ENCODE measurements at regions not wholly inside any gene's neighbourhood (a gene's known extent, or its start where the extent isn't known, plus 50 kb on each side); places are given as distances from the start of the nearest gene placed in this dataset.
"Not testable (repeated sequence)": the region's sequence is repeated elsewhere in the genome, so short reads cannot be mapped to it uniquely, and the experiment has no call there.

- Histone ChIP-seq H3K27ac (peak overlapping the region; percentile 72 to 77 (median 73)), H3K9me3 (no peaks in the 10 kb centered on the region), H3K36me3 (no peaks in the 10 kb centered on the region), H3K27me3 (no peaks in the 10 kb centered on the region), H3K4me3 (replicated peaks in 1 of 3) (no peak overlapping the region), H3K4me1 (peaks cover 33 to 36% of the 10 kb centered on the region in 2 donors)
- DNase-seq: no peak
- 97 to 99% methylated on average over 9 of the region's 9 CpGs for WGBS, 2 donors
- TF ChIP-seq, protein P1, sequence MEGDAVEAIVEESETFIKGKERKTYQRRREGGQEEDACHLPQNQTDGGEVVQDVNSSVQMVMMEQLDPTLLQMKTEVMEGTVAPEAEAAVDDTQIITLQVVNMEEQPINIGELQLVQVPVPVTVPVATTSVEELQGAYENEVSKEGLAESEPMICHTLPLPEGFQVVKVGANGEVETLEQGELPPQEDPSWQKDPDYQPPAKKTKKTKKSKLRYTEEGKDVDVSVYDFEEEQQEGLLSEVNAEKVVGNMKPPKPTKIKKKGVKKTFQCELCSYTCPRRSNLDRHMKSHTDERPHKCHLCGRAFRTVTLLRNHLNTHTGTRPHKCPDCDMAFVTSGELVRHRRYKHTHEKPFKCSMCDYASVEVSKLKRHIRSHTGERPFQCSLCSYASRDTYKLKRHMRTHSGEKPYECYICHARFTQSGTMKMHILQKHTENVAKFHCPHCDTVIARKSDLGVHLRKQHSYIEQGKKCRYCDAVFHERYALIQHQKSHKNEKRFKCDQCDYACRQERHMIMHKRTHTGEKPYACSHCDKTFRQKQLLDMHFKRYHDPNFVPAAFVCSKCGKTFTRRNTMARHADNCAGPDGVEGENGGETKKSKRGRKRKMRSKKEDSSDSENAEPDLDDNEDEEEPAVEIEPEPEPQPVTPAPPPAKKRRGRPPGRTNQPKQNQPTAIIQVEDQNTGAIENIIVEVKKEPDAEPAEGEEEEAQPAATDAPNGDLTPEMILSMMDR (IDR thresholded peaks at IDR 0.05): no peak
- TF ChIP-seq POLR2A (IDR thresholded peaks at IDR 0.05): no peak
- intact Hi-C loops (cut with DNase I): no loop called here
Measured at GRCh38 chr3:177804646-177805045, 607.4 kb upstream of the TBL1XR1 start.

DNA sequence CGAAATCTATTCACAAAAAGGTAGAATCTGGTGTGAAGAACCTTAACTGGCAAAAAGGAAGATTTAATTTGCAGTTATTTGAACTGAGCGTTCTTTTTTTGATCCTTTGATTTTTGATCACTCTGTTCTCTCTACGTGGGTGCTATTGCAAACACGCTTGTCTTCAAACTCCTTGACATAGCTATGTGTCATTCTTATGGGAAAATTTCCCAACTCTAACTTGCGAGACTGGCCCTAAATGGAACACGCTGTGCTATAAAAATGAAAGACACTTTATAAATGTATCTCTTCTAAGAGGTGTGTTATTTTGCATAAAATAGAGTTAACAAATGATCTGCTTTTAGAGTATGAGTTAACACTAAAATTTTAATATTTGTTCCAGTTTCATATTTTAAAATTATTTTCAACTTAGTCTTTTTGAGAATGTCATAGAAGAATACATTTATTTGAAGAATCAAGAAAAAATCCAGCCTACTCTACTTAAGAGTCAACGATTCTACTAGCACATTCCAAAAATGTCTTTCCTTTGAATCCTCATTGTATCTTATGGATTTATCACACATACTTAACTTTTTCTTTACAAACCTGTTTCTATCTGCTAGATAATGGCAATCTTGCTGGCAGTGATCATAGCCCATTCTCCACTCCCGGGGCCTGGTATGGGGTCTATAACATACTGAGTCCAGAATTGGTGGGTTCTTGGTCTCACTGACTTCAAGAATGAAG is 610.0 kb upstream of the TBL1XR1 start:
- Histone ChIP-seq H3K36me3 (no peaks in the 10 kb centered on the region), H3K4me3 (replicated peaks in 1 of 3) (no peak overlapping the region), H3K4me1 (peaks cover 25 to 38% of the 10 kb centered on the region in 2 donors), H3K9me3 (no peaks in the 10 kb centered on the region), H3K27ac (no peak overlapping the region), H3K27me3 (no peaks in the 10 kb centered on the region)
- no peak for TF ChIP-seq POLR2A (IDR thresholded peaks at IDR 0.05)
- TF ChIP-seq, protein P1 (IDR thresholded peaks at IDR 0.05): no peak
- no peak for DNase-seq
- 91 to 95% methylated on average over 8 of the region's 8 CpGs for WGBS, 2 donors
- intact Hi-C loops (cut with DNase I): no loop called here

GRCh38 chr3:177808928-177809478 is 611.7 kb upstream of the TBL1XR1 start:
- peak overlapping the region in 1 of 3 donors; percentile 54 for H3K27ac ChIP-seq
- DNase-seq; H3K36me3 ChIP-seq; intact Hi-C loops (cut with DNase I); H3K9me3 ChIP-seq; H3K27me3 ChIP-seq; H3K4me3 ChIP-seq (replicated peaks in 1 of 3): not testable (repeated sequence)
- 93 to 97% methylated on average over 18 to 30 of the region's 32 CpGs for WGBS, 2 donors
- peaks cover 25 to 38% of the 10 kb centered on the region in 2 donors for H3K4me1 ChIP-seq

DNA sequence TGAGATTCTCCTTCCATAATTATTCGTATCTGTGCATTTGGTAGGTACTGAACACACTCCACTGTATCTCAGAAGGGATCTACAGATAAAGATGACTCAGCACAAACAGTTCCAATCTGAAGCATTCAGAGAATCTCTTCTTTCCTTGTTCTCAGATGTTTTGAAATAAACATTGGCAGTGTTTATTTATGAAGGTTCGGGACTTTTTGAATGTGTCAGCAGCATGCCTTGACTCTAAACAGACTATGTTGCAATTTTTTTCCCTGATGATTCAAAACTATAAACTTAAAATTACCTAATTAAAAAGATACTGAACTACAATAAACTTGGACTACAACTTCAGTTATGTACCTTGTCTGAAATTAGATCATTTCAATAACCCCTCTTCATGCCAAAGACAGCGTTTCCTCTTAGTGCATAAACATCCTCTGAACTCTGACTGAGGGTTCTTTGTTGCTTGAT is 612.9 kb upstream of the TBL1XR1 start:
- Histone ChIP-seq H3K27me3 (no peaks in the 10 kb centered on the region), H3K9me3 (no peaks in the 10 kb centered on the region), H3K27ac (peak overlapping the region; percentile 7 to 58 (median 54)), H3K36me3 (no peaks in the 10 kb centered on the region), H3K4me1 (peaks cover 29 to 38% of the 10 kb centered on the region in 2 donors), H3K4me3 (replicated peaks in 1 of 3) (no peak overlapping the region)
- no peak for DNase-seq
- WGBS, 2 donors: 26 to 31% methylated on average over 3 of the region's 3 CpGs
- TF ChIP-seq, protein P1 (IDR thresholded peaks at IDR 0.05): no peak
- no peak for TF ChIP-seq POLR2A (IDR thresholded peaks at IDR 0.05)
- intact Hi-C loops (cut with DNase I): no loop called here

DNA sequence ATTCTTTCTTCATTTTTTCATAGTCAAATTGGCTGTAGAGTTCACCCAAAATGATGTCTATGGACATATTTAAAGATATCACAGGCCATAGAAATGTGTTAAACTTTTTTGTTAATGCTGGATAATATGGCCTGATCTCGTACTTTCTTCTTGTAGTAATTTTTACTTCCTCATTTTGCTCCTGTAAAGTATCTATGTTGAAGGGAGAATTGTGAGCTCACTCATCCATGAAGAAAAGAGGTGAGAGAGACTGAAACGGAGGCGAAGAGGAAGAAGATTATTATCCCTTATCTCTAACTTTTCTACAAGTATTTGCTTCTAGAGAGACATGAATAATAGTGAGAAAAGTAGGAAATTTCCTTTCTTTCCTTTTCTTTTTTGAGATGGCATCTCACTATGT is 613.8 kb upstream of the TBL1XR1 start:
- DNase-seq: no peak
- Histone ChIP-seq H3K36me3 (no peaks in the 10 kb centered on the region), H3K27me3 (no peaks in the 10 kb centered on the region), H3K9me3 (no peaks in the 10 kb centered on the region), H3K4me1 (peaks cover 31 to 47% of the 10 kb centered on the region in 2 donors), H3K27ac (peak overlapping the region; percentile 5 to 58 (median 54)), H3K4me3 (replicated peaks in 1 of 3) (no peak overlapping the region)
- 65 to 77% methylated on average over 3 of the region's 3 CpGs for WGBS, 2 donors
- TF ChIP-seq, protein P1 (IDR thresholded peaks at IDR 0.05): no peak
- TF ChIP-seq POLR2A (IDR thresholded peaks at IDR 0.05): no peak
- intact Hi-C loops (cut with DNase I): no loop called here

Data from thyroid gland (tissue), 4 donors.